Ishikawa (cell line): ENCODE measurements at regions not wholly inside any gene's neighbourhood (a gene's known extent, or its start where the extent isn't known, plus 50 kb on each side); places are given as distances from the start of the nearest gene placed in this dataset.

ENCODE experiments used
- CEBPB ChIP-seq: IDR thresholded peaks from 2 replicates; pipeline ENCODE4 v1.6.1; 2012
- CREB1 ChIP-seq: IDR thresholded peaks from 2 replicates; pipeline ENCODE4 v1.6.1; 2012; ENCODE audit warnings: low read depth
- EGR1 ChIP-seq: IDR thresholded peaks from 2 replicates; pipeline ENCODE4 v1.6.1; 2012
- EP300 ChIP-seq: IDR thresholded peaks from 2 replicates; pipeline ENCODE4 v1.6.1; 2012; ENCODE audit warnings: borderline replicate concordance
- FOXM1 ChIP-seq: IDR thresholded peaks from 2 replicates; pipeline ENCODE4 v1.6.1; 2012; ENCODE audit warnings: low read depth, borderline replicate concordance
- NFIC ChIP-seq: IDR thresholded peaks from 2 replicates; pipeline ENCODE4 v1.6.1; 2012
- RAD21 ChIP-seq: IDR thresholded peaks from 2 replicates; pipeline ENCODE4 v1.6.1; 2012; ENCODE audit warnings: low read depth
- TAF1 ChIP-seq: IDR thresholded peaks from 2 replicates; pipeline ENCODE4 v1.6.1; 2012; ENCODE audit warnings: low read depth, mild to moderate bottlenecking
- TCF12 ChIP-seq: IDR thresholded peaks from 2 replicates; pipeline ENCODE4 v1.6.1; 2012; ENCODE audit warnings: low read depth
- TEAD4 ChIP-seq: IDR thresholded peaks from 2 replicates; pipeline ENCODE4 v1.6.1; 2012
- YY1 ChIP-seq: IDR thresholded peaks from 2 replicates; pipeline ENCODE4 v1.6.1; 2012; ENCODE audit warnings: low read depth
- ZBTB7A ChIP-seq: IDR thresholded peaks from 2 replicates; pipeline ENCODE4 v1.6.1; 2012; ENCODE audit warnings: low read depth
- TF ChIP-seq, protein P1 (sequence below): IDR thresholded peaks from 2 replicates; pipeline ENCODE4 v1.6.1; 2012
- TF ChIP-seq, protein P2 (sequence below): IDR thresholded peaks from 2 replicates; pipeline ENCODE4 v1.6.1; 2012
- TF ChIP-seq, protein P3 (sequence below): IDR thresholded peaks from 2 replicates; pipeline ENCODE4 v1.6.1; 2012; ENCODE audit warnings: low read depth, mild to moderate bottlenecking

DNA sequence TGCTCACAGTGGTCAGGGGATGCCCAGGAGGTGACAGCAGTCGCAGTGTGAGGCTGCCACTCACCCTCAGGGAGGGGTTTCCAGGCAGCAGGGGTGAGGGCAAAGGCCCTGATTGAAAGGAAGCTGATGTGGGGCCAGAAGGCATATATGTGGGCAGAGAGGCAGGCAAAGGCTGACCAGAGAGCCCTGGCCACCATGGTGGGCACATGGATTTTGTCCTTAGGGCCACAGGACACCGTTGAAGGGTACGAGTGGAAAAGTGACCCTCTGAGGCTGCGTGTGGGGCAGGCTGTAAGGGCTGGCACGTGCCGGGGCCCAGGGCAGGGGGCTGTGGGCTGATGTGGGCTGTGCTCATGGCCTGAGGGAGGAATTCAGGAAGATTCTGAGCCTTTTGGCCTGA lies 57.5 kb upstream of the ZNF32 start:
- TF ChIP-seq CEBPB = no peak
- no peak for TF ChIP-seq YY1
- no peak for TF ChIP-seq RAD21
- TF ChIP-seq TEAD4 = no peak

DNA sequence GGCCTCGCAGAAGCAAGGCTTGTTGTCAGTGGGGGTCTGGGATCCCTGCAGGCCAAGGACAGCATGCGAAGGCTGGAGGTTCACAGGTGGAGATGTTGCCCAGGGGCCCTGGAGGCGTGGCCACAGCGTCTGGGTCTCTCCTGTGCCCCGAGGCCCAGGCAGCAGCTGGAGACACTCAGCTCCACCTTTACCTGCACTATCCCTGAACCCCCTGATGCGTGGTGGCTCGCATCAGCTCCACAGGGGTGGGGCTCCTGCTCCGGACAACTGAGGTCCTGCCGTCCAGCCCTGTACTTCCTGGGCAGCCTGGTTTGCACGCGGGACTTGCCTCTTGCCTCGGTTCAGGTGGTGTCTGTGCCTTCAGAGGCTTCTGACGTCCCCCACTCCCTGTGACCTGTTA lies 54.6 kb upstream of the ZNF32 start:
- TF ChIP-seq CREB1 = no peak
- TF ChIP-seq EP300 = no peak
- no peak for TF ChIP-seq EGR1
- TF ChIP-seq TAF1 = no peak
- TF ChIP-seq RAD21 = no peak

DNA sequence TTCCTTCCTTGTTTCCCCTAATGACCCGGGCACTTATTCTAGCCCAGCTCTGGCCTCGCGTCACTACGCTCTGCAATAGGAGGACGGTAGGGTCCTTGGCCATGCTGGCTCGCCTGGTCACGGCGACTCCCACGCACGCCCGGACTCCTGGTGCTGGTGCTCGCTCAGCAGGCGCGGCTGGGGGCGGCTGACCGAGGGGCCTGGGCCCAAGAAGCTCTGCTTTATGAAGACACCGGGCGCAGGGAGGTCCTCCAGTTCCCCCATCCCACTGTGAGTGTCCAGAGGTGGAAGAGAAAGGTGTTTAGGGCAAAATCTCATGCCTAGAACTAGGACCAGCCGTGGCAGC lies 54.2 kb upstream of the ZNF32 start:
- TF ChIP-seq EGR1 (no peak), TAF1 (no peak), ZBTB7A (no peak), TCF12 (no peak), TEAD4 (no peak), EP300 (no peak), CREB1 (no peak), FOXM1 (no peak), CEBPB (no peak), YY1 (no peak), RAD21 (no peak)
- TF ChIP-seq, protein P1, sequence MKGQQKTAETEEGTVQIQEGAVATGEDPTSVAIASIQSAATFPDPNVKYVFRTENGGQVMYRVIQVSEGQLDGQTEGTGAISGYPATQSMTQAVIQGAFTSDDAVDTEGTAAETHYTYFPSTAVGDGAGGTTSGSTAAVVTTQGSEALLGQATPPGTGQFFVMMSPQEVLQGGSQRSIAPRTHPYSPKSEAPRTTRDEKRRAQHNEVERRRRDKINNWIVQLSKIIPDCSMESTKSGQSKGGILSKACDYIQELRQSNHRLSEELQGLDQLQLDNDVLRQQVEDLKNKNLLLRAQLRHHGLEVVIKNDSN = no peak
- TF ChIP-seq, protein P2, sequence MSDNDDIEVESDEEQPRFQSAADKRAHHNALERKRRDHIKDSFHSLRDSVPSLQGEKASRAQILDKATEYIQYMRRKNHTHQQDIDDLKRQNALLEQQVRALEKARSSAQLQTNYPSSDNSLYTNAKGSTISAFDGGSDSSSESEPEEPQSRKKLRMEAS = no peak
- TF ChIP-seq, protein P3, sequence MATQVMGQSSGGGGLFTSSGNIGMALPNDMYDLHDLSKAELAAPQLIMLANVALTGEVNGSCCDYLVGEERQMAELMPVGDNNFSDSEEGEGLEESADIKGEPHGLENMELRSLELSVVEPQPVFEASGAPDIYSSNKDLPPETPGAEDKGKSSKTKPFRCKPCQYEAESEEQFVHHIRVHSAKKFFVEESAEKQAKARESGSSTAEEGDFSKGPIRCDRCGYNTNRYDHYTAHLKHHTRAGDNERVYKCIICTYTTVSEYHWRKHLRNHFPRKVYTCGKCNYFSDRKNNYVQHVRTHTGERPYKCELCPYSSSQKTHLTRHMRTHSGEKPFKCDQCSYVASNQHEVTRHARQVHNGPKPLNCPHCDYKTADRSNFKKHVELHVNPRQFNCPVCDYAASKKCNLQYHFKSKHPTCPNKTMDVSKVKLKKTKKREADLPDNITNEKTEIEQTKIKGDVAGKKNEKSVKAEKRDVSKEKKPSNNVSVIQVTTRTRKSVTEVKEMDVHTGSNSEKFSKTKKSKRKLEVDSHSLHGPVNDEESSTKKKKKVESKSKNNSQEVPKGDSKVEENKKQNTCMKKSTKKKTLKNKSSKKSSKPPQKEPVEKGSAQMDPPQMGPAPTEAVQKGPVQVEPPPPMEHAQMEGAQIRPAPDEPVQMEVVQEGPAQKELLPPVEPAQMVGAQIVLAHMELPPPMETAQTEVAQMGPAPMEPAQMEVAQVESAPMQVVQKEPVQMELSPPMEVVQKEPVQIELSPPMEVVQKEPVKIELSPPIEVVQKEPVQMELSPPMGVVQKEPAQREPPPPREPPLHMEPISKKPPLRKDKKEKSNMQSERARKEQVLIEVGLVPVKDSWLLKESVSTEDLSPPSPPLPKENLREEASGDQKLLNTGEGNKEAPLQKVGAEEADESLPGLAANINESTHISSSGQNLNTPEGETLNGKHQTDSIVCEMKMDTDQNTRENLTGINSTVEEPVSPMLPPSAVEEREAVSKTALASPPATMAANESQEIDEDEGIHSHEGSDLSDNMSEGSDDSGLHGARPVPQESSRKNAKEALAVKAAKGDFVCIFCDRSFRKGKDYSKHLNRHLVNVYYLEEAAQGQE = no peak

DNA sequence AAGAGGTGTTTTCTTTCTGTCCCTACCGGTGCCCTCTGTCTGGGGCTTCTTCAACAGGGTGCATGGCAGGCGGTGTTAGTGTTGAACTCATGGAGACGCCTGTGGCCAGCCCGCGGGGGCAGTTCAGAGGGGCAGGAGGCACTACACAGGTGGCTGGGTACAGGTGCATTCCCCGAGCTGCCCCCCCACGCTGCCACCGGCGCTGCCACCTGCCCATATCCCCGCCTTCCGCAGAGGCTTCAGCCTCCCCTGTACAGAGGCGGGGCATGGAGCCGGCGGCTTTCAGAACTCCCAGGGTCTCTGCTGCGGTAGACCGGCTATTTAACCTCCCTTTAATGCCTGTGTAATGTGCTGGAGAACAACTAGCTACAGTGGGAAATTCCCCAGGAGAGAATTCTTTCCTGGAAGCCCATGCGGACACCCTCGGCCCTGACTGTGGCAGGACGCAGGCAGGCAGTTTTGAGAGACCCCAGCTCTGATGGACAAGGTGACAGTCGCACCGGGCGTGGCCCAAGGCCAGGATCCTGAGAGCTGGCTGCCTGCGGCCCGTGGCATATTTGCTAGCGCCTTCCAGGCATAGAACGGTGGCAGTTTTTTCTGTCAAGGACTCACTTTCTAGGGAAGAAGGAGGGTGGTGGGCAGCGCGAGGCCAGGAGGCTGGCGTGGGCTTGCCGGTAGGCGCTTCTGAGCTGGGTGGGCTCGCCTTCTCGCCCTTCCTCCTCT lies 53.7 kb upstream of the ZNF32 start:
- TF ChIP-seq YY1 (no peak), TEAD4 (no peak), ZBTB7A (no peak), EGR1 (no peak), CEBPB (no peak), RAD21 (no peak), EP300 (no peak), CREB1 (no peak)
- TF ChIP-seq, protein P1 = no peak
- TF ChIP-seq, protein P3 = no peak

DNA sequence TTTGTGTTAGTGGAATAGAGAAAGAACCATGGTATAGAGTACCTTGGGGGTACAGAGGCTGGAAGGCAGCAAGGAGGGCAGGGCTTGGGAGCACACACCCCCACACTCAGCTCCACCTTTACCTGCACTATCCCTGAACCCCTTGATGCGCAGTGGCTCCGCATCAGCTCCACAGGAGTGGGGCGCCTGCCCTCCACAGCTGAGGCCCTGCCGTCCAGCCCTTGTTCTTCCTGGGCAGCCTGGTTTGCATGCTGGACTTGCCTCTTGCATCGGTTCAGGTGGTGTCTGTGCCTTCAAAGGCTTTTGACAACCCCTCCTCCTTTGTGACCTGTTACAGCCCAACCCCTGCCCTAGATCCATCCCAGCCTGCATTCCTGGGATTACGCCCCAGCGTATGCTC lies 52.6 kb upstream of the ZNF32 start:
- TF ChIP-seq TAF1 = no peak

DNA sequence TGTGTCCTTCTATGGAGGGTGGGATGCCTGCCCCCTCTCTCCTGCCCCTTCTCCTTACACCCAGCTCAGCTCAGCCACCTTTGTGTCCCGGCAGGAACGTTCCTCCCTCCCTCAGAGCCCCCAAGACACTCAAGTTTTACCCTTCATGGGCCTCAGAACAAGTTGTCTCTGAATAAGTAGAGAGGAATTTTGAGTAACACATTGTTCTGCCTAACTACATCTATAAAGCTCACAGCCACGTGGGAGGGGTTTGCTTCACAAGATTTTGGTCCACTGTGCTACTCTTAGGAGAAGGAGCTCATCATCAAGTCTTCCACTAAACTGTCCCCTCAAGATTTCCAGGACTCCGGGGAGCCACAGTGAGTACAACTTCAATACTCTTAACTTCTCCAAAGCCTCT lies 51.6 kb upstream of the ZNF32 start:
- TF ChIP-seq, protein P3 = no peak
- TF ChIP-seq RAD21 (no peak), CREB1 (no peak), TEAD4 (no peak), CEBPB (no peak), ZBTB7A (no peak), NFIC (no peak), TCF12 (no peak), EGR1 (no peak), TAF1 (no peak), FOXM1 (no peak)
- TF ChIP-seq, protein P2 = no peak
